ENCODE measurements at regions not wholly inside any gene's neighbourhood (a gene's known extent, or its start where the extent isn't known, plus 50 kb on each side); places are given as distances from the start of the nearest gene placed in this dataset.

- Histone ChIP-seq H3K4me3 (no peak overlapping the region), H3K9me1 (ENCODE audit: control insufficient read depth, insufficient read depth, low read length) (no peaks in the 10 kb centered on the region), H3K36me3 (ENCODE audit: control insufficient read depth, insufficient read depth, low read length) (no peaks in the 10 kb centered on the region), H3K9ac (ENCODE audit: insufficient read depth in 1 of 2, low read depth in 2 of 2, low read length in 2 of 2) (no peak overlapping the region), H3K9me3 (replicated peaks; ENCODE audit: control insufficient read depth, insufficient read depth, low read depth, low read length) (no peaks in the 10 kb centered on the region), H3K27ac (ENCODE audit: extremely low read depth, low read depth, low read length) (no peak overlapping the region), H3K79me2 (ENCODE audit: control insufficient read depth, insufficient read depth, low read length) (no peaks in the 10 kb centered on the region), H3K27me3 (ENCODE audit: control insufficient read depth in 2 of 2, insufficient read depth in 2 of 2, low read length in 2 of 2) (no peaks in the 10 kb centered on the region; a peak in 2 of 5 replicates), H4K20me1 (replicated peaks; ENCODE audit: control insufficient read depth, insufficient read depth, low read length) (no peaks in the 10 kb centered on the region), H3K4me2 (ENCODE audit: insufficient read depth, low read length) (peak overlapping the region; percentile 34; the same call in 1 of the 2 replicates), H2AFZ (ENCODE audit: low read depth, low read length) (peak overlapping the region; percentile 12; the same call in 1 of the 2 replicates), H3K4me1 (replicated peaks in 1 of 2; ENCODE audit: control insufficient read depth in 2 of 2, insufficient read depth in 2 of 2, low read length in 2 of 2) (peaks cover 11 to 14% of the 10 kb centered on the region in 2 experiments; a peak in 4 of 5 replicates)
- WGBS (ENCODE audit: insufficient coverage, low coverage, missing lambda C conversion rate) = under 1% methylated on average over 8 of the region's 8 CpGs
- intact Hi-C loops (cut with micrococcal nuclease) = loop anchor here (10.0 kb wide), 2 partner anchors 159 to 331 kb away; no protein-coding TSS in a partner anchor
- ChIA-PET POLR2A (no interaction called here), CTCF (ENCODE audit: low intra/inter-chr PET ratio) (no interaction called here)
- in situ Hi-C loops (cut with MboI) = no loop called here
- no TSS peak for BruUV-seq (replicated peaks)
- peak; percentile 67 for FAIRE-seq
- peak in 3 of 4 experiments; percentile 13 to 63 (median 48) for DNase-seq (ENCODE audit: extremely low read depth in 1 of 4, low spot score in 3 of 4)
- ATAC-seq = peak; percentile 88
- TF ChIP-seq NFE2 (IDR thresholded peaks at IDR 0.05; ENCODE audit: low read depth) = peak; percentile 87
- no peak for TF ChIP-seq EP400 (IDR thresholded peaks at IDR 0.05)
- TF ChIP-seq TCF7 (IDR thresholded peaks at IDR 0.05; ENCODE audit: borderline replicate concordance) = no peak
- 0 out of 2 replicates have a peak, but pooled peaks have one; percentile 16 for TF ChIP-seq ESRRA (IDR thresholded peaks at IDR 0.05; ENCODE audit: borderline replicate concordance, low read depth)
- no peak for TF ChIP-seq CEBPZ (IDR thresholded peaks at IDR 0.05; ENCODE audit: borderline replicate concordance, low read depth, low read length)
- no peak for TF ChIP-seq ID3 (CRISPR knock-in tag; IDR thresholded peaks at IDR 0.05)
- TF ChIP-seq ID3 (tag; IDR thresholded peaks at IDR 0.05) = no peak
- TF ChIP-seq CXXC5 (CRISPR knock-in tag; IDR thresholded peaks at IDR 0.05) = no peak
- TF ChIP-seq KAT2B (IDR thresholded peaks at IDR 0.05; ENCODE audit: low read depth, low read length) = no peak
- no peak for TF ChIP-seq ZNF277 (CRISPR knock-in tag; IDR thresholded peaks at IDR 0.05; ENCODE audit: borderline replicate concordance)
- TF ChIP-seq PCBP2 (IDR thresholded peaks at IDR 0.05; ENCODE audit: low read depth, low read length, poor library complexity, severe bottlenecking) = no peak
- no peak for TF ChIP-seq ZNF408 (CRISPR knock-in tag; IDR thresholded peaks at IDR 0.05; ENCODE audit: low read depth)
- no peak for TF ChIP-seq SP1 (CRISPR knock-in tag; IDR thresholded peaks at IDR 0.05)
- TF ChIP-seq ZNF699 (CRISPR knock-in tag; IDR thresholded peaks at IDR 0.05; ENCODE audit: insufficient replicate concordance) = no peak
- no peak for TF ChIP-seq SMARCB1 (IDR thresholded peaks at IDR 0.05; ENCODE audit: insufficient read length, low read depth)
- no peak for TF ChIP-seq ZNF561 (CRISPR knock-in tag; conservative IDR thresholded peaks at IDR 0.05)
- TF ChIP-seq ELF4 (CRISPR knock-in tag; IDR thresholded peaks at IDR 0.05) = no peak
- no peak for TF ChIP-seq ZSCAN32 (CRISPR knock-in tag; IDR thresholded peaks at IDR 0.05)
- TF ChIP-seq ZNF41 (CRISPR knock-in tag; conservative IDR thresholded peaks at IDR 0.05) = no peak
- peak; percentile 9; the same call in 1 of the 2 replicates for TF ChIP-seq SPI1 (IDR thresholded peaks at IDR 0.05; ENCODE audit: borderline replicate concordance, low read depth, low read length)
These were observed 540.8 kb downstream of the INSC start for GRCh38 chr11:15655552-15655951.
